Activated naive CD4-positive, alpha-beta T cell treated with anti-CD3 and anti-CD28 coated beads for 36 hours (primary cell): ENCODE measurements at regions not wholly inside any gene's neighbourhood (a gene's known extent, or its start where the extent isn't known, plus 50 kb on each side); places are given as distances from the start of the nearest gene placed in this dataset.

Source experiments
- CTCF ChIA-PET: fragments of 350-600 bp; sonication (Branson Sonifier 250); formaldehyde crosslinking; loops from one replicate; lab custom pipeline; 2021; ENCODE audit warnings: antibody characterized with exemption; lab: Charles Lee
- DNase-seq: peaks from one replicate; pipeline ENCODE4 v3.0.0-alpha.2; 2020
- H3K27ac Mint-ChIP-seq: one replicate; pipeline ENCODE4 v1.8.0; 2021; ENCODE audit warnings: mild to moderate bottlenecking, mixed read lengths
- H3K27me3 Mint-ChIP-seq: one replicate; pipeline ENCODE4 v1.8.0; 2021; ENCODE audit warnings: low read depth, mixed read lengths
- H3K36me3 Mint-ChIP-seq: one replicate; pipeline ENCODE4 v1.8.0; 2021; ENCODE audit warnings: low read depth, mixed read lengths
- H3K4me1 Mint-ChIP-seq: one replicate; pipeline ENCODE4 v1.8.0; 2021; ENCODE audit warnings: low read depth, mixed read lengths
- H3K4me3 Mint-ChIP-seq: one replicate; pipeline ENCODE4 v1.8.0; 2021; ENCODE audit warnings: mild to moderate bottlenecking, moderate library complexity, mixed read lengths
- H3K9me3 Mint-ChIP-seq: one replicate; pipeline ENCODE4 v1.8.0; 2021; ENCODE audit warnings: mixed read lengths
- intact Hi-C: fragments of 100-400 bp; cut with micrococcal nuclease; formaldehyde crosslinking; loops from one replicate; pipeline ENCODE4 v1.15.1; 2023

DNA sequence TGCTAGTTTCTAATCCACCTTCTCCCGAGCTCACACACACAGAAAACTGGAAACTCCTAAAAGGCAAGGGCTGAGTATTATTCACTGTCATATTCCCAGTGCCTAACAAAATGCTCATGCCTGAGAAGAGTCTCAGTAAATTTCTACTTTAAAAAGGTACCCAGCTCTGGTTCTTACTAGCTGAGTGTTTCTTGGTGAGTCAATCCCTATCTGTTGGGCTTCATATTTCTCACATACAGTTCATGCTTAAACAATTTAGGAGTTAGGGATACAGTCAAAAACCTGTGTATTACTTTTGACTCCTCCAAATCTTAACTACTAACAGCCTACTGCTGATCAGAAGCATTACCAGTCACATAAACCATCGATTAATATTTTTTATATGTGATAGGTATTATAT, 204.9 kb downstream of the EN1 start:
- Mint-ChIP-seq H3K27me3 (peaks cover 3% of the 10 kb centered on the region), H3K27ac (no peak overlapping the region), H3K36me3 (no peaks in the 10 kb centered on the region), H3K4me1 (no peaks in the 10 kb centered on the region), H3K4me3 (no peak overlapping the region), H3K9me3 (peaks cover 1% of the 10 kb centered on the region)
- DNase-seq: no peak
- intact Hi-C loops: no loop called here
- CTCF ChIA-PET: no interaction called here

DNA sequence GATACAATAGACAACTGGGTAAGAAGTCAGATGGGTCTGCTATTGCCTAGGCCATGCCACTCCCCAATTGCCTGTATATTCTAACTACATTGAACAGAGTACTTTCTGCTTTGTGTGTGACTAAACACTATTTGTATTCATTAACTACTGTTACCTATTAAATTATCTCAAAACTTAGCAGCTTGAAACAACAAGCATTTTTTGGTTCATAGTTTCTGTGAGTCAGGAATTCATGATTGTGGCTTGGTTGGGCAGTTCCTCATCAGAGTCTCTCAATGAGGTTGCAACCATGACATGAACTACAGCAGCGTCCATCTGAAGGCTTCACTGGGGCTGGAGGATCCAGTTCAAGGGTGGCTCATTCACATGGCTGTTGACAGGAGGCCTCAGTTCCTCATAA, 205.7 kb downstream of the EN1 start:
- intact Hi-C loops: no loop called here
- peaks cover 5% of the 10 kb centered on the region for H3K27me3 Mint-ChIP-seq
- CTCF ChIA-PET: no interaction called here
- H3K36me3 Mint-ChIP-seq: no peaks in the 10 kb centered on the region
- H3K4me3 Mint-ChIP-seq: no peak overlapping the region
- no peaks in the 10 kb centered on the region for H3K4me1 Mint-ChIP-seq
- no peak for DNase-seq
- H3K9me3 Mint-ChIP-seq: peaks cover 1% of the 10 kb centered on the region
- H3K27ac Mint-ChIP-seq: no peak overlapping the region

- no peaks in the 10 kb centered on the region for H3K4me1 Mint-ChIP-seq
- H3K4me3 Mint-ChIP-seq: no peak overlapping the region
- peaks cover 1% of the 10 kb centered on the region for H3K9me3 Mint-ChIP-seq
- H3K27me3 Mint-ChIP-seq: peaks cover 4% of the 10 kb centered on the region
- CTCF ChIA-PET: no interaction called here
- intact Hi-C loops: no loop called here
- H3K27ac Mint-ChIP-seq: no peak overlapping the region
- no peak for DNase-seq
- H3K36me3 Mint-ChIP-seq: no peaks in the 10 kb centered on the region
These were observed 208.1 kb downstream of the EN1 start for GRCh38 chr2:118639371-118639770.

DNA sequence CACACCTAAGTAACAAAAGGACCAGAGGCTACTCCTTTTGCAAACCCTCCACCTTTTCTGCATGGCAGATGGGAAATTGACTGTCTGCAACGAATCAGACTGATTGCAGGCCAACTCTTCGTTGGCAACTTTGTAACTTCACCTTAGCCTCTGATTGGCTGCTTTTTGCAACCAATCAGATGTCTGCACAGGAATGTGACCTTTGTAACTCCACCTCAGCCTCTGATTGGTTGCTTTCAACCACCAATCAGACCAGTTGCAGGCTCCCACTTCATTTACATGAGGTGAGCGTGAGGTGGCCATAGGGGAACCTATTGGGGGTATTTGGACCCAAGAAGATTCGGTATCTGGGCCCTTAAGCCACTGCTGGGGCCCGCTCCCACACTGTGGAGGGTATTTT, 209.0 kb downstream of the EN1 start:
- CTCF ChIA-PET: interaction anchor here (0.7 kb wide), 1 partner anchor 117 kb away, joined by 3 read pairs; no protein-coding TSS in a partner anchor
- no peak overlapping the region for H3K27ac Mint-ChIP-seq
- DNase-seq: no peak
- no peaks in the 10 kb centered on the region for H3K4me1 Mint-ChIP-seq
- H3K9me3 Mint-ChIP-seq: peaks cover 1% of the 10 kb centered on the region
- H3K36me3 Mint-ChIP-seq: no peaks in the 10 kb centered on the region
- H3K4me3 Mint-ChIP-seq: no peak overlapping the region
- H3K27me3 Mint-ChIP-seq: peaks cover 7% of the 10 kb centered on the region
- intact Hi-C loops: no loop called here

GRCh38 chr2:118635891-118636290, 211.6 kb downstream of the EN1 start:
- intact Hi-C loops: no loop called here

GRCh38 chr2:118634876-118635275, 212.6 kb downstream of the EN1 start:
- no peak for DNase-seq
- Mint-ChIP-seq H3K4me3 (no peak overlapping the region), H3K27me3 (peaks cover 14% of the 10 kb centered on the region), H3K27ac (no peak overlapping the region), H3K4me1 (no peaks in the 10 kb centered on the region), H3K9me3 (peaks cover 1% of the 10 kb centered on the region), H3K36me3 (no peaks in the 10 kb centered on the region)
- intact Hi-C loops: no loop called here
- CTCF ChIA-PET: no interaction called here

More at GRCh38 chr2:118635891-118636290, 211.6 kb downstream of the EN1 start:
- H3K4me1 Mint-ChIP-seq: no peaks in the 10 kb centered on the region
- no peak overlapping the region for H3K4me3 Mint-ChIP-seq
- H3K9me3 Mint-ChIP-seq: peaks cover 1% of the 10 kb centered on the region
- peaks cover 14% of the 10 kb centered on the region for H3K27me3 Mint-ChIP-seq
- CTCF ChIA-PET: no interaction called here
- no peak overlapping the region for H3K27ac Mint-ChIP-seq
- no peak for DNase-seq
- no peaks in the 10 kb centered on the region for H3K36me3 Mint-ChIP-seq

DNA sequence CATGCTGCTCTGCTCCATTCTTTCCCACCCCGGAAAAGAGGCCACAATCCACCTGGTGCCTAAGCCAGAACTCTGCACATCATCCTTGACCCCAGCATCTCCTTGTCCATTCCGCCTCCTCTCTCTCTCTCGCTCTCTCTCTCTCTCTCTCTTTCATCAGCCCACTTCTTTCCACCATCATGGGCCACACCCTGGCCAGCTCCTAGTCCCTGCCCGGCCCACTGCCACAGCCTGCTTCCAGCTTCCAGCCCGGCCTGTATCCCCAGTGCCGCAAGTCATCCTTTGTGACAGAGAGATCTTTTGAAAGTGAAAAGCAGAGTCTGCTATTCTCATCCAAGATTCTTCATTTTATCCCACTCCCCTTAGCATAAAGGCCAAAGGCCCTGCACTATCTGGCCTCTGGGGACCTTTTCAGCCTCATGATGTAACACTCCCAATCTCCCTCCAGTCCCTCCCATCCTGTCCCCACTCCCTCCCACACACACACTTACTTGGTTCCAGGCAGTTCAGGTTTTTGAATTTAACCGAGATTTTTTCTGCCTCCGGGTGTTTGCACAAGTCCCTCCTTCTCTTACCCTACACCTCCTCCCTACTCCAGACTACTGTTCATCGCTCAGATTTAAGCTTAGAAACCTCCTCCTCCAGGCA, 214.0 kb downstream of the EN1 start:
- DNase-seq: no peak
- intact Hi-C loops: no loop called here
- H3K9me3 Mint-ChIP-seq: no peaks in the 10 kb centered on the region
- H3K4me3 Mint-ChIP-seq: no peak overlapping the region
- no peaks in the 10 kb centered on the region for H3K36me3 Mint-ChIP-seq
- H3K4me1 Mint-ChIP-seq: no peaks in the 10 kb centered on the region
- CTCF ChIA-PET: no interaction called here
- H3K27ac Mint-ChIP-seq: no peak overlapping the region
- peaks cover 14% of the 10 kb centered on the region for H3K27me3 Mint-ChIP-seq

GRCh38 chr2:118632921-118633320, 214.5 kb downstream of the EN1 start:
- CTCF ChIA-PET: interaction anchor here (0.6 kb wide), 1 partner anchor 162 kb away, joined by 3 read pairs; no protein-coding TSS in a partner anchor
- DNase-seq: no peak
- no peaks in the 10 kb centered on the region for H3K36me3 Mint-ChIP-seq
- H3K27me3 Mint-ChIP-seq: peaks cover 14% of the 10 kb centered on the region
- intact Hi-C loops: no loop called here
- no peak overlapping the region for H3K4me3 Mint-ChIP-seq
- no peak overlapping the region for H3K27ac Mint-ChIP-seq
- H3K4me1 Mint-ChIP-seq: no peaks in the 10 kb centered on the region
- H3K9me3 Mint-ChIP-seq: no peaks in the 10 kb centered on the region

GRCh38 chr2:118627156-118627555, 220.3 kb downstream of the EN1 start:
- H3K27me3 Mint-ChIP-seq: peaks cover 5% of the 10 kb centered on the region
- intact Hi-C loops: no loop called here
- no peaks in the 10 kb centered on the region for H3K4me1 Mint-ChIP-seq
- H3K4me3 Mint-ChIP-seq: no peak overlapping the region
- CTCF ChIA-PET: no interaction called here
- no peak for DNase-seq
- H3K36me3 Mint-ChIP-seq: no peaks in the 10 kb centered on the region
- no peaks in the 10 kb centered on the region for H3K9me3 Mint-ChIP-seq
- no peak overlapping the region for H3K27ac Mint-ChIP-seq

- no peak for DNase-seq
- CTCF ChIA-PET: no interaction called here
- Mint-ChIP-seq H3K27me3 (peaks cover 12% of the 10 kb centered on the region), H3K4me3 (no peak overlapping the region), H3K27ac (no peak overlapping the region), H3K9me3 (no peaks in the 10 kb centered on the region), H3K4me1 (no peaks in the 10 kb centered on the region), H3K36me3 (no peaks in the 10 kb centered on the region)
- intact Hi-C loops: no loop called here
These were observed 224.5 kb downstream of the EN1 start for GRCh38 chr2:118622913-118623312.

GRCh38 chr2:118622108-118622507, 225.3 kb downstream of the EN1 start:
- CTCF ChIA-PET: no interaction called here
- intact Hi-C loops: no loop called here

DNA sequence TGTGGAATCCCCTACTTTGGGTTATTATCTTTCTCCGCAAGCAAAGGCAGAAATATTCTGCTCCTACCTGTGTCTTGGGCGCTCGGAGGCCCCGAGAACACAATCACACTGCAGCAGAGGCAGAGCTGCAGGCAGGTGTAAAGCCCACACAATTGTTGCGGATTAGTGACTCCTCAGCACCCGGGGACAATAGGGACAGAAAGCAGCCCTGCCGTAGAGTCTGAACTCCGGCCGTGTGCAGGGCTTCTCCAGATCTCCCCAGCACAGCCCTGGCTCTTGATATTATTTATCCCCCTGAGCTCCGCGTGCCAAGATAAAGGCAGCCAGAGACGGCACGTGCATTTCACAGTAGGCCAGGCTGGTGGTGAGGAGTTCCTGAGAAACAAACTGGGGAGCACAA, 229.2 kb downstream of the EN1 start:
- H3K4me1 Mint-ChIP-seq: no peaks in the 10 kb centered on the region
- CTCF ChIA-PET: no interaction called here

More at GRCh38 chr2:118622108-118622507, 225.3 kb downstream of the EN1 start:
- H3K4me3 Mint-ChIP-seq: no peak overlapping the region
- no peaks in the 10 kb centered on the region for H3K9me3 Mint-ChIP-seq
- H3K4me1 Mint-ChIP-seq: no peaks in the 10 kb centered on the region
- H3K36me3 Mint-ChIP-seq: no peaks in the 10 kb centered on the region
- H3K27me3 Mint-ChIP-seq: peaks cover 12% of the 10 kb centered on the region
- no peak for DNase-seq
- no peak overlapping the region for H3K27ac Mint-ChIP-seq

GRCh38 chr2:118616432-118616831, 231.0 kb downstream of the EN1 start:
- Mint-ChIP-seq H3K36me3 (no peaks in the 10 kb centered on the region), H3K9me3 (no peaks in the 10 kb centered on the region), H3K4me3 (no peak overlapping the region), H3K4me1 (no peaks in the 10 kb centered on the region), H3K27ac (no peak overlapping the region), H3K27me3 (peaks cover 15% of the 10 kb centered on the region)
- intact Hi-C loops: no loop called here
- no peak for DNase-seq
- CTCF ChIA-PET: no interaction called here

More for the DNA sequence above, 229.2 kb downstream of the EN1 start:
- H3K27me3 Mint-ChIP-seq: peaks cover 13% of the 10 kb centered on the region
- no peaks in the 10 kb centered on the region for H3K9me3 Mint-ChIP-seq
- intact Hi-C loops: no loop called here
- H3K27ac Mint-ChIP-seq: no peak overlapping the region
- H3K4me3 Mint-ChIP-seq: no peak overlapping the region
- H3K36me3 Mint-ChIP-seq: no peaks in the 10 kb centered on the region
- no peak for DNase-seq
